ENCODE measurements at regions not wholly inside any gene's neighbourhood (a gene's known extent, or its start where the extent isn't known, plus 50 kb on each side); places are given as distances from the start of the nearest gene placed in this dataset.

- Histone ChIP-seq H3K23ac (ENCODE audit: low read length in 2 of 2) (no peak overlapping the region), H3K27me3 (ENCODE audit: control insufficient read depth in 1 of 2, insufficient read depth in 1 of 2, low read length in 2 of 2) (no peaks in the 10 kb centered on the region), H3K27ac (ENCODE audit: low read length, poor library complexity, severe bottlenecking) (no peak overlapping the region), H4K8ac (ENCODE audit: low read length) (no peak overlapping the region), H2BK120ac (ENCODE audit: low read depth, low read length) (no peak overlapping the region), H3K4ac (ENCODE audit: low read depth in 1 of 2, low read length in 2 of 2) (no peak overlapping the region), H2BK15ac (ENCODE audit: low read depth, poor library complexity, severe bottlenecking) (no peak overlapping the region), H2BK5ac (ENCODE audit: low read depth, low read length, poor library complexity, severe bottlenecking) (no peak overlapping the region), H2AK5ac (ENCODE audit: low read length, severe bottlenecking) (no peak overlapping the region), H3K14ac (ENCODE audit: low read length in 2 of 2) (no peak overlapping the region), H3K18ac (ENCODE audit: low read depth in 1 of 2, low read length in 2 of 2) (no peak overlapping the region), H2BK12ac (ENCODE audit: low read length in 2 of 2) (no peak overlapping the region), H3K9ac (ENCODE audit: low read length) (no peak overlapping the region), H2AFZ (ENCODE audit: low read depth, low read length) (no peak overlapping the region), H3K4me1 (ENCODE audit: control insufficient read depth, insufficient read depth, low read depth, low read length) (no peaks in the 10 kb centered on the region), H3K4me2 (ENCODE audit: low read length, poor library complexity, severe bottlenecking) (no peak overlapping the region), H3K9me3 (ENCODE audit: control insufficient read depth, low read length) (no peaks in the 10 kb centered on the region), H3K4me3 (ENCODE audit: insufficient read depth in 1 of 2, low read depth in 1 of 2, low read length in 2 of 2) (no peak overlapping the region), H3K36me3 (ENCODE audit: control insufficient read depth in 1 of 2, insufficient read depth in 2 of 2, low read depth in 1 of 2, low read length in 2 of 2) (no peaks in the 10 kb centered on the region), H4K91ac (ENCODE audit: low read length) (no peak overlapping the region), H3K79me1 (replicated peaks; ENCODE audit: low read length, poor library complexity, severe bottlenecking) (no peaks in the 10 kb centered on the region)
- DNase-seq: no peak
- WGBS: 20% methylated on average over 1 of the region's 2 CpGs
Measured at GRCh38 chr7:23968791-23969190, 258.8 kb downstream of the STK31 start.

DNA sequence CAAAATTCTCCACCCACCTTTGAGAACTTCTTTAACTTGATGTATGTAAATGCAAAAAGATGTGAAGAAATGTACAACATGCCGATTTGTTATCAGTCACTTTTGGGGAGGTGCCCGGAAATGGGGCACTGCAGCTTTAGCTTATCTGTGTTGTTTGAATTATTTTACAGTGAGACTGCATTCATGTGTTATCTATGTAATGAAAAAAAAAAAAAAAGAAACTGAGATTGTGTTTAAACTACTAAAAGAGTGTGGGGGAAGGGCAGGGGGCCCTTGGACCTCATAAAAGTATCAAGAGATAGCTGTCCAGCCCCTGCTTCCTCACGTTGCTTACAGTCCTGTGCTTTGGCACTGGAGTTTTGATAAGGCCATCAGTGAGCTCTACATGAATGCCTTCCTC is 259.4 kb downstream of the STK31 start:
- Histone ChIP-seq H2AFZ (ENCODE audit: low read depth, low read length) (no peak overlapping the region), H3K4ac (ENCODE audit: low read depth in 1 of 2, low read length in 2 of 2) (no peak overlapping the region), H2AK5ac (ENCODE audit: low read length, severe bottlenecking) (no peak overlapping the region), H2BK15ac (ENCODE audit: low read depth, poor library complexity, severe bottlenecking) (no peak overlapping the region), H3K4me1 (ENCODE audit: control insufficient read depth, insufficient read depth, low read depth, low read length) (no peaks in the 10 kb centered on the region), H3K9ac (ENCODE audit: low read length) (no peak overlapping the region), H3K18ac (ENCODE audit: low read depth in 1 of 2, low read length in 2 of 2) (no peak overlapping the region), H4K91ac (ENCODE audit: low read length) (no peak overlapping the region), H2BK12ac (ENCODE audit: low read length in 2 of 2) (no peak overlapping the region), H3K27me3 (ENCODE audit: control insufficient read depth in 1 of 2, insufficient read depth in 1 of 2, low read length in 2 of 2) (no peaks in the 10 kb centered on the region), H3K9me3 (ENCODE audit: control insufficient read depth, low read length) (no peaks in the 10 kb centered on the region), H3K27ac (ENCODE audit: low read length, poor library complexity, severe bottlenecking) (no peak overlapping the region), H2BK5ac (ENCODE audit: low read depth, low read length, poor library complexity, severe bottlenecking) (no peak overlapping the region), H3K36me3 (ENCODE audit: control insufficient read depth in 1 of 2, insufficient read depth in 2 of 2, low read depth in 1 of 2, low read length in 2 of 2) (no peaks in the 10 kb centered on the region), H3K23ac (ENCODE audit: low read length in 2 of 2) (no peak overlapping the region), H3K14ac (ENCODE audit: low read length in 2 of 2) (no peak overlapping the region), H3K4me3 (ENCODE audit: insufficient read depth in 1 of 2, low read depth in 1 of 2, low read length in 2 of 2) (no peak overlapping the region), H3K79me1 (replicated peaks; ENCODE audit: low read length, poor library complexity, severe bottlenecking) (no peaks in the 10 kb centered on the region), H2BK120ac (ENCODE audit: low read depth, low read length) (no peak overlapping the region), H4K8ac (ENCODE audit: low read length) (no peak overlapping the region), H3K4me2 (ENCODE audit: low read length, poor library complexity, severe bottlenecking) (no peak overlapping the region)
- WGBS: 70% methylated on average over 3 of the region's 3 CpGs
- DNase-seq: no peak

DNA sequence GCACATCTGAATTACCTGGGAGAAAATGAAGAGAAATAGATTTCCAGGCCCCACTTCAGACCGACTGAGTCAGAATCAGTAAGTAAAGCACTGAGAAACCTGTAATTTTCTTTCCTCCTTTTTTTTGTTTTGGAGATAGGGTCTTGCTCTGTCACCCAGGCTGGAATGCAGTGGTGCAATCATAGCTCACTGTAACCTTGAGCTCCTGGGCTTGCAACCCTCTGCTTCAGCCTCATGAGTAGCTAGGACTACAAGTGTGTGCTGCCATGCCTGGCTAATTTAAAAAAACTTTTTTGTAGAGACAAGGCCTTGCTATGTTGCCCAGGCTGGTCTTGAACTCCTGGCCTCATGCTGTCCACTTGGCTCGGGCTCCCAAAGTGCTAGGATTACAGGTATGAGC is 260.2 kb downstream of the STK31 start:
- Histone ChIP-seq H3K4me2 (ENCODE audit: low read length, poor library complexity, severe bottlenecking) (no peak overlapping the region), H3K4me3 (ENCODE audit: insufficient read depth in 1 of 2, low read depth in 1 of 2, low read length in 2 of 2) (no peak overlapping the region), H3K23ac (ENCODE audit: low read length in 2 of 2) (no peak overlapping the region), H3K9me3 (ENCODE audit: control insufficient read depth, low read length) (no peaks in the 10 kb centered on the region), H3K36me3 (ENCODE audit: control insufficient read depth in 1 of 2, insufficient read depth in 2 of 2, low read depth in 1 of 2, low read length in 2 of 2) (no peaks in the 10 kb centered on the region), H2BK15ac (ENCODE audit: low read depth, poor library complexity, severe bottlenecking) (no peak overlapping the region), H2BK120ac (ENCODE audit: low read depth, low read length) (no peak overlapping the region), H2BK12ac (ENCODE audit: low read length in 2 of 2) (no peak overlapping the region), H3K9ac (ENCODE audit: low read length) (no peak overlapping the region), H3K14ac (ENCODE audit: low read length in 2 of 2) (no peak overlapping the region), H2AK5ac (ENCODE audit: low read length, severe bottlenecking) (no peak overlapping the region), H3K27me3 (ENCODE audit: control insufficient read depth in 1 of 2, insufficient read depth in 1 of 2, low read length in 2 of 2) (no peaks in the 10 kb centered on the region), H4K91ac (ENCODE audit: low read length) (no peak overlapping the region), H3K18ac (ENCODE audit: low read depth in 1 of 2, low read length in 2 of 2) (peak overlapping the region in 1 of 2 experiments; percentile 40), H3K79me1 (replicated peaks; ENCODE audit: low read length, poor library complexity, severe bottlenecking) (no peaks in the 10 kb centered on the region), H2BK5ac (ENCODE audit: low read depth, low read length, poor library complexity, severe bottlenecking) (peak overlapping the region; percentile 19), H2AFZ (ENCODE audit: low read depth, low read length) (no peak overlapping the region), H4K8ac (ENCODE audit: low read length) (no peak overlapping the region), H3K27ac (ENCODE audit: low read length, poor library complexity, severe bottlenecking) (no peak overlapping the region), H3K4ac (ENCODE audit: low read depth in 1 of 2, low read length in 2 of 2) (no peak overlapping the region), H3K4me1 (ENCODE audit: control insufficient read depth, insufficient read depth, low read depth, low read length) (no peaks in the 10 kb centered on the region)
- no peak for DNase-seq
- WGBS: 96% methylated on average over 2 of the region's 2 CpGs

- no peak overlapping the region for H2AFZ ChIP-seq (ENCODE audit: low read depth, low read length)
Measured at GRCh38 chr7:23971031-23971430, 261.0 kb downstream of the STK31 start.

More at GRCh38 chr7:23971031-23971430, 261.0 kb downstream of the STK31 start:
- Histone ChIP-seq H3K36me3 (ENCODE audit: control insufficient read depth in 1 of 2, insufficient read depth in 2 of 2, low read depth in 1 of 2, low read length in 2 of 2) (no peaks in the 10 kb centered on the region), H2AK5ac (ENCODE audit: low read length, severe bottlenecking) (no peak overlapping the region), H4K8ac (ENCODE audit: low read length) (no peak overlapping the region), H3K9me3 (ENCODE audit: control insufficient read depth, low read length) (no peaks in the 10 kb centered on the region), H3K14ac (ENCODE audit: low read length in 2 of 2) (no peak overlapping the region), H3K4ac (ENCODE audit: low read depth in 1 of 2, low read length in 2 of 2) (no peak overlapping the region), H3K27ac (ENCODE audit: low read length, poor library complexity, severe bottlenecking) (no peak overlapping the region), H2BK15ac (ENCODE audit: low read depth, poor library complexity, severe bottlenecking) (no peak overlapping the region), H2BK12ac (ENCODE audit: low read length in 2 of 2) (no peak overlapping the region), H3K9ac (ENCODE audit: low read length) (no peak overlapping the region), H3K18ac (ENCODE audit: low read depth in 1 of 2, low read length in 2 of 2) (no peak overlapping the region), H3K4me1 (ENCODE audit: control insufficient read depth, insufficient read depth, low read depth, low read length) (no peaks in the 10 kb centered on the region), H3K23ac (ENCODE audit: low read length in 2 of 2) (no peak overlapping the region), H4K91ac (ENCODE audit: low read length) (no peak overlapping the region), H3K27me3 (ENCODE audit: control insufficient read depth in 1 of 2, insufficient read depth in 1 of 2, low read length in 2 of 2) (no peaks in the 10 kb centered on the region), H3K4me2 (ENCODE audit: low read length, poor library complexity, severe bottlenecking) (no peak overlapping the region), H3K4me3 (ENCODE audit: insufficient read depth in 1 of 2, low read depth in 1 of 2, low read length in 2 of 2) (no peak overlapping the region), H2BK5ac (ENCODE audit: low read depth, low read length, poor library complexity, severe bottlenecking) (no peak overlapping the region), H3K79me1 (replicated peaks; ENCODE audit: low read length, poor library complexity, severe bottlenecking) (no peaks in the 10 kb centered on the region), H2BK120ac (ENCODE audit: low read depth, low read length) (no peak overlapping the region)
- WGBS: 85% methylated on average over 3 of the region's 3 CpGs
- DNase-seq: no peak

Data from mesenchymal stem cell (in vitro differentiated cells and primary cell).